Natural killer cell (primary cell): ENCODE measurements at regions not wholly inside any gene's neighbourhood (a gene's known extent, or its start where the extent isn't known, plus 50 kb on each side); places are given as distances from the start of the nearest gene placed in this dataset.

Experiments used
- ATAC-seq, 3 donors: fragments of 150-1000 bp in 2 of 3; fragments of 200-7000 bp in 1 of 3; cut with Tn5 transposase; 1 replicate in 1 of 3; 2 replicates in 2 of 3; pipeline ENCODE4 v1.10.0; 2021; ENCODE audit warnings: mild to moderate bottlenecking in 2 of 3, moderate library complexity in 2 of 3
- DNase-seq, 2 donors: peaks; one replicate each; pipeline versions ENCODE4 v3.0.0 to v3.0.0-alpha.2; 2013 to 2021; ENCODE audit warnings: mixed read lengths in 1 of 2
- H3K27ac ChIP-seq: one replicate; pipeline ENCODE4 v1.5.1; 2013; ENCODE audit warnings: mild to moderate bottlenecking, low read length
- H3K27me3 ChIP-seq: one replicate; pipeline ENCODE4 v1.6.1; 2013; ENCODE audit warnings: low read length; ENCODE audit not compliant: control insufficient read depth, insufficient read depth
- H3K36me3 ChIP-seq: one replicate; pipeline ENCODE4 v1.6.1; 2013; ENCODE audit warnings: low read length; ENCODE audit not compliant: control insufficient read depth, insufficient read depth
- H3K4me1 ChIP-seq: one replicate; pipeline ENCODE4 v1.6.1; 2013; ENCODE audit warnings: low read length; ENCODE audit not compliant: control insufficient read depth, insufficient read depth
- H3K4me3 ChIP-seq: one replicate; pipeline ENCODE4 v1.5.1; 2013; ENCODE audit warnings: low read length
- H3K9me3 ChIP-seq: one replicate; pipeline ENCODE4 v1.6.1; 2013; ENCODE audit warnings: low read length; ENCODE audit not compliant: control insufficient read depth, insufficient read depth
- H3K27ac Mint-ChIP-seq, 2 donors: one replicate each; pipeline ENCODE4 v1.8.0; 2022; ENCODE audit warnings: mild to moderate bottlenecking in 2 of 2, mixed read lengths in 2 of 2, moderate library complexity in 1 of 2
- H3K27me3 Mint-ChIP-seq, 2 donors: one replicate each; pipeline ENCODE4 v1.8.0; 2022; ENCODE audit warnings: low read depth in 2 of 2, mixed read lengths in 2 of 2
- H3K36me3 Mint-ChIP-seq: one replicate; pipeline ENCODE4 v1.8.0; 2022; ENCODE audit warnings: mixed read lengths
- H3K4me1 Mint-ChIP-seq, 2 donors: one replicate each; pipeline ENCODE4 v1.8.0; 2022; ENCODE audit warnings: mixed read lengths in 2 of 2
- H3K4me3 Mint-ChIP-seq: one replicate; pipeline ENCODE4 v1.8.0; 2022; ENCODE audit warnings: mild to moderate bottlenecking, moderate library complexity, mixed read lengths
- H3K9me3 Mint-ChIP-seq, 2 donors: one replicate each; pipeline ENCODE4 v1.8.0; 2022; ENCODE audit warnings: mixed read lengths in 2 of 2
- CTCF ChIP-seq: fragments of 200-600 bp; IDR thresholded peaks from one replicate; pipeline ENCODE4 v1.8.0; 2022; ENCODE audit warnings: antibody characterized with exemption
- WGBS: methylation state at CpG from one replicate; pipeline ENCODE4 v1.1.7; 2013; ENCODE audit warnings: missing lambda C conversion rate; ENCODE audit not compliant: insufficient coverage; 5-methylcytosine and 5-hydroxymethylcytosine counted together
- intact Hi-C: fragments of 100-400 bp; cut with micrococcal nuclease; formaldehyde crosslinking; loops from one replicate; pipeline ENCODE4 v1.14.2; 2022

- DNase-seq (no peak), ATAC-seq (no peak)
- 82% methylated on average over 5 of the region's 5 CpGs for WGBS
- no peak overlapping the region for H3K4me3 Mint-ChIP-seq
- no peak for TF ChIP-seq CTCF
- intact Hi-C loops, result no loop called here
- Histone ChIP-seq H3K27me3 (no peaks in the 10 kb centered on the region), H3K4me3 (no peak overlapping the region), H3K27ac (no peak overlapping the region), H3K9me3 (peaks cover 5% of the 10 kb centered on the region), H3K36me3 (no peaks in the 10 kb centered on the region), H3K4me1 (no peaks in the 10 kb centered on the region)
- peaks cover 6 to 10% of the 10 kb centered on the region in 2 donors for H3K9me3 Mint-ChIP-seq
- H3K27ac Mint-ChIP-seq, result no peak overlapping the region
- H3K36me3 Mint-ChIP-seq, result no peaks in the 10 kb centered on the region
- H3K4me1 Mint-ChIP-seq, result no peaks in the 10 kb centered on the region
- H3K27me3 Mint-ChIP-seq, result no peaks in the 10 kb centered on the region
These were observed 818.3 kb upstream of the GYPC start for GRCh38 chr2:125837611-125838010.

- H3K27ac ChIP-seq, result no peak overlapping the region
- H3K4me3 ChIP-seq, result no peak overlapping the region
- intact Hi-C loops, result no loop called here
- H3K27me3 Mint-ChIP-seq, result no peaks in the 10 kb centered on the region
- ATAC-seq (no peak), DNase-seq (no peak)
- no peaks in the 10 kb centered on the region for H3K4me1 ChIP-seq
- no peaks in the 10 kb centered on the region for H3K27me3 ChIP-seq
- TF ChIP-seq CTCF, result no peak
- H3K36me3 ChIP-seq, result no peaks in the 10 kb centered on the region
- no peak overlapping the region for H3K4me3 Mint-ChIP-seq
- no peak overlapping the region for H3K27ac Mint-ChIP-seq
- peaks cover 3 to 13% of the 10 kb centered on the region in 2 donors for H3K9me3 Mint-ChIP-seq
- no peaks in the 10 kb centered on the region for H3K36me3 Mint-ChIP-seq
- H3K4me1 Mint-ChIP-seq, result no peaks in the 10 kb centered on the region
- H3K9me3 ChIP-seq, result peaks cover 12% of the 10 kb centered on the region
These were observed 816.0 kb upstream of the GYPC start for GRCh38 chr2:125839945-125840344.

- H3K4me1 Mint-ChIP-seq, result no peaks in the 10 kb centered on the region
- peaks cover 11 to 15% of the 10 kb centered on the region in 2 donors for H3K9me3 Mint-ChIP-seq
- ATAC-seq, result no peak
- DNase-seq, result no peak
- no peak overlapping the region for H3K4me3 Mint-ChIP-seq
- H3K36me3 Mint-ChIP-seq, result no peaks in the 10 kb centered on the region
- no peak for TF ChIP-seq CTCF
- peaks cover 11% of the 10 kb centered on the region for H3K9me3 ChIP-seq
- no peaks in the 10 kb centered on the region for H3K36me3 ChIP-seq
- H3K27ac Mint-ChIP-seq, result no peak overlapping the region
- intact Hi-C loops, result no loop called here
- no peak overlapping the region for H3K4me3 ChIP-seq
- H3K4me1 ChIP-seq, result no peaks in the 10 kb centered on the region
- no peaks in the 10 kb centered on the region for H3K27me3 ChIP-seq
- H3K27me3 Mint-ChIP-seq, result no peaks in the 10 kb centered on the region
- no CpG with 5 or more reads among the region's 1 CpG for WGBS
- H3K27ac ChIP-seq, result no peak overlapping the region
These were observed 813.9 kb upstream of the GYPC start for GRCh38 chr2:125842041-125842440.

GRCh38 chr2:125850541-125850940 is 805.4 kb upstream of the GYPC start:
- Mint-ChIP-seq H3K36me3 (no peaks in the 10 kb centered on the region), H3K4me3 (no peak overlapping the region), H3K27ac (no peak overlapping the region), H3K4me1 (no peaks in the 10 kb centered on the region), H3K27me3 (no peaks in the 10 kb centered on the region), H3K9me3 (peaks cover 12 to 28% of the 10 kb centered on the region in 2 donors)
- Histone ChIP-seq H3K36me3 (no peaks in the 10 kb centered on the region), H3K4me3 (no peak overlapping the region), H3K27me3 (no peaks in the 10 kb centered on the region), H3K9me3 (peaks cover 5% of the 10 kb centered on the region), H3K27ac (no peak overlapping the region), H3K4me1 (no peaks in the 10 kb centered on the region)
- intact Hi-C loops, result no loop called here
- no peak for TF ChIP-seq CTCF
- no peak for DNase-seq
- ATAC-seq, result no peak
